WTC11 (cell line): ENCODE measurements at regions not wholly inside any gene's neighbourhood (a gene's known extent, or its start where the extent isn't known, plus 50 kb on each side); places are given as distances from the start of the nearest gene placed in this dataset.

Experiments used
- ATAC-seq: fragments of 200-7000 bp; cut with Tn5 transposase; 2 replicates; pipeline ENCODE4 v1.10.0; 2021; ENCODE audit warnings: mild to moderate bottlenecking, moderate library complexity
- CTCF ChIA-PET: fragments of 300-600 bp; sonication (Branson Sonifier 250); formaldehyde crosslinking; loops from one replicate; lab custom pipeline; 2021; ENCODE audit warnings: antibody characterized with exemption; lab: Charles Lee
- POLR2A ChIA-PET: fragments of 350-600 bp; sonication (Branson Sonifier 250); formaldehyde crosslinking; loops from one replicate; lab custom pipeline; 2021; ENCODE audit warnings: antibody characterized with exemption; lab: Charles Lee
- DNase-seq: peaks from one replicate; pipeline ENCODE4 v3.0.0; 2021; ENCODE audit warnings: low spot score
- H3K27ac Mint-ChIP-seq: 2 replicates; pipeline ENCODE4 v1.8.0; 2021; ENCODE audit warnings: mixed read lengths
- H3K27me3 Mint-ChIP-seq: 2 replicates; pipeline ENCODE4 v1.8.0; 2021; ENCODE audit warnings: low read depth, mild to moderate bottlenecking, moderate library complexity, mixed read lengths
- H3K36me3 Mint-ChIP-seq: 2 replicates; pipeline ENCODE4 v1.8.0; 2021; ENCODE audit warnings: mixed read lengths
- H3K4me1 Mint-ChIP-seq: 2 replicates; pipeline ENCODE4 v1.8.0; 2022; ENCODE audit warnings: mixed read lengths
- H3K4me3 Mint-ChIP-seq: 2 replicates; pipeline ENCODE4 v1.8.0; 2021; ENCODE audit warnings: mild to moderate bottlenecking, moderate library complexity, mixed read lengths
- H3K9me3 Mint-ChIP-seq: 2 replicates; pipeline ENCODE4 v1.8.0; 2021; ENCODE audit warnings: mixed read lengths
- ATF2 ChIP-seq: sonication (generic); formaldehyde crosslinking; IDR thresholded peaks from 2 replicates; pipeline ENCODE4 v1.8.1; 2022; ENCODE audit warnings: low read depth, missing genetic modification reagents, borderline replicate concordance
- E2F5 ChIP-seq: sonication (generic); formaldehyde crosslinking; IDR thresholded peaks from 2 replicates; pipeline ENCODE4 v1.8.1; 2022; ENCODE audit warnings: mild to moderate bottlenecking, moderate library complexity, missing genetic modification reagents
- GRHL2 ChIP-seq: fragments of 250-450 bp; sonication (Bioruptor Pico); IDR thresholded peaks from 2 replicates; pipeline ENCODE4 v1.8.0; 2022; ENCODE audit warnings: mild to moderate bottlenecking, moderate library complexity; ENCODE audit not compliant: insufficient replicate concordance, severe bottlenecking
- GTF2I ChIP-seq: fragments of 250-450 bp; sonication (Bioruptor Pico); conservative IDR thresholded peaks from 2 replicates; pipeline ENCODE4 v1.4.0; 2021; ENCODE audit warnings: mild to moderate bottlenecking
- JAZF1 ChIP-seq: fragments of 250-450 bp; sonication (Bioruptor Pico); IDR thresholded peaks from 2 replicates; pipeline ENCODE4 v1.9.0; 2021; ENCODE audit warnings: moderate library complexity, mild to moderate bottlenecking, inconsistent platforms
- MXD4 ChIP-seq: fragments of 250-450 bp; sonication (Bioruptor Pico); IDR thresholded peaks from 2 replicates; pipeline ENCODE4 v1.8.0; 2021; ENCODE audit warnings: mild to moderate bottlenecking, moderate library complexity, borderline replicate concordance
- NR2C2 ChIP-seq: sonication (generic); formaldehyde crosslinking; IDR thresholded peaks from 2 replicates; pipeline ENCODE4 v1.8.0; 2022; ENCODE audit warnings: mild to moderate bottlenecking, missing genetic modification reagents
- PREB ChIP-seq: sonication (generic); formaldehyde crosslinking; IDR thresholded peaks from 2 replicates; pipeline ENCODE4 v1.8.1; 2022; ENCODE audit warnings: mild to moderate bottlenecking, missing genetic modification reagents, moderate library complexity, borderline replicate concordance
- PRRX2 ChIP-seq: fragments of 250-450 bp; sonication (Bioruptor Pico); IDR thresholded peaks from 2 replicates; pipeline ENCODE4 v1.8.0; 2021; ENCODE audit warnings: mild to moderate bottlenecking
- STAT6 ChIP-seq: sonication (generic); formaldehyde crosslinking; conservative IDR thresholded peaks from 2 replicates; pipeline ENCODE4 v1.8.1; 2023; ENCODE audit warnings: mild to moderate bottlenecking, low read depth, missing genetic modification reagents, moderate library complexity
- TEAD1 ChIP-seq: sonication (generic); formaldehyde crosslinking; IDR thresholded peaks from 2 replicates; pipeline ENCODE4 v1.8.0; 2022; ENCODE audit warnings: mild to moderate bottlenecking, missing genetic modification reagents
- TP53 ChIP-seq: sonication (generic); formaldehyde crosslinking; IDR thresholded peaks from 2 replicates; pipeline ENCODE4 v1.8.1; 2023; ENCODE audit warnings: mild to moderate bottlenecking, missing genetic modification reagents
- USF2 ChIP-seq: sonication (generic); formaldehyde crosslinking; IDR thresholded peaks from 2 replicates; pipeline ENCODE4 v1.8.1; 2023; ENCODE audit warnings: mild to moderate bottlenecking, missing genetic modification reagents, moderate library complexity
- ZBTB43 ChIP-seq: sonication (generic); formaldehyde crosslinking; IDR thresholded peaks from 2 replicates; pipeline ENCODE4 v1.8.1; 2023; ENCODE audit warnings: mild to moderate bottlenecking, missing genetic modification reagents
- ZNF232 ChIP-seq: sonication (generic); formaldehyde crosslinking; IDR thresholded peaks from 2 replicates; pipeline ENCODE4 v1.8.0; 2022; ENCODE audit warnings: mild to moderate bottlenecking, missing genetic modification reagents
- ZNF416 ChIP-seq: fragments of 250-450 bp; sonication (Bioruptor Pico); IDR thresholded peaks from 2 replicates; pipeline ENCODE4 v1.9.0; 2021; ENCODE audit warnings: mild to moderate bottlenecking, inconsistent platforms
- ZNF671 ChIP-seq: fragments of 250-450 bp; sonication (Bioruptor Pico); IDR thresholded peaks from 2 replicates; pipeline ENCODE4 v1.8.0; 2021; ENCODE audit warnings: mild to moderate bottlenecking
- TF ChIP-seq, protein P1 (sequence below): sonication (generic); formaldehyde crosslinking; IDR thresholded peaks from 2 replicates; pipeline ENCODE4 v1.8.0; 2022; ENCODE audit warnings: mild to moderate bottlenecking, missing genetic modification reagents
- TF ChIP-seq, protein P2 (sequence below): sonication (generic); formaldehyde crosslinking; IDR thresholded peaks from 2 replicates; pipeline ENCODE4 v1.8.1; 2023; ENCODE audit warnings: mild to moderate bottlenecking, missing genetic modification reagents, borderline replicate concordance
- TF ChIP-seq, protein P3 (sequence below): sonication (generic); formaldehyde crosslinking; IDR thresholded peaks from 2 replicates; pipeline ENCODE4 v1.8.0; 2022; ENCODE audit warnings: mild to moderate bottlenecking, missing genetic modification reagents

DNA sequence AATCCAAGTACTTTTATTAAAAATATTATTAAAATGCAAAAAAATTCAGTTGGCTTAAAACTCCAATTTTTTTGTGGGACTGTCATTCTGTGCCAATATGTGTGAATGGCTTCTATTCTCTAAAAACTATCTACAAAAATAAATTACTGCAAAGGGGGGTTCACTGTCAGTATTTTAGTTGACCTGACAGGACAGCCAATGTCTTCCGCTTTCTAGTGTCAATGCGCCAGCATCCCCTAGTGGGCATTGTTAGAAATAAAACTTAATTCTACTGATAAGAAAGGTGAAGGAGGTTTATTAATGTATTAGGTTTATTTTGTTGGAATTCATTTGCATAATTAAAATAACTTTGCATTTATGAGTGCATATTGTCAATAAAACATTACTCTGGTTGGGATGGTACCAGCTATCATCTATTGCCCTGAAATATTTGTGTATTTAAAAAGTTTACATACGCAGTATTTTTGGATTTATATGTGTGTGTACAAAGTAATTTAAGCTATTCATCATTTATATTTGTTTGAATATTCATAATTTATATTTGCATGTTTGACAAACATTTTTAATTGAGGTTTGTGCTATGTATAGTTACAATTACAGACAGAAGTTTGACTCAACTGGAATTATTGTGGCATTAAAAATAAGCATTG lies 527.2 kb downstream of the FLRT2 start:
- H3K27ac Mint-ChIP-seq, result no peak overlapping the region
- H3K4me1 Mint-ChIP-seq, result no peaks in the 10 kb centered on the region
- POLR2A ChIA-PET, result no interaction called here
- TF ChIP-seq E2F5 (CRISPR knock-in tag), result no peak
- H3K27me3 Mint-ChIP-seq, result no peaks in the 10 kb centered on the region
- CTCF ChIA-PET, result no interaction called here
- no peaks in the 10 kb centered on the region for H3K9me3 Mint-ChIP-seq
- ATAC-seq (0 out of 2 replicates have a peak, but pooled peaks have one; percentile 26), DNase-seq (peak; percentile 30)
- H3K36me3 Mint-ChIP-seq, result no peaks in the 10 kb centered on the region
- H3K4me3 Mint-ChIP-seq, result no peak overlapping the region

DNA sequence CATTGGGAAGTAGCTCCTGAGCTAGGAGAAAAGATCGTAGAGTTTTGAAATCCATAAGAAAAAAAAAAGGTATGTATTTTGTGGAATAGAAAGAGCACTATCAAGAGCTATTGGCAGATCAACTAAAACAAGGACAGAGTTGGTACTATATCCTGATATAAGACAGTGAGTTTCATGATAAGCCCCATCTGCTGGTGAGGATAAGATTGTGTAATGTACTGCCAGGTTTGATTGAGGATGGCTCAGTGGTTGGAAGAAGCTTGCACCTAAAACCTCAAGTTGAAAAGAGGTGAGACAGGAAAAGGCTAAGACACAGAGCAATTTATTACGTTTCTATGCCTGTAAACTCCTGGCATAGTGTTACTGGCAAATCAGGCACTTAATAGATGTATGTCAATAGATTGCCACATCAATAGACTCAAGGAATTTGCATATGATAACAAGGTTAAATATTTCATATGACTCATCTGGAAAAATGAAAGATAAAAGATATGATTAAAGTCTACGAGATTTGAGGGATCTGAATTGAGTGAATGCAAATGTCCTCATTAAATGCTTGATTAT lies 525.6 kb downstream of the FLRT2 start:
- POLR2A ChIA-PET, result no interaction called here
- CTCF ChIA-PET, result interaction anchor here (1.2 to 1.7 kb wide), 5 partner anchors 17 to 523 kb away, joined by 3 to 8 read pairs (median 3); no protein-coding TSS in a partner anchor
- H3K27me3 Mint-ChIP-seq, result no peaks in the 10 kb centered on the region
- peaks cover 4% of the 10 kb centered on the region for H3K4me1 Mint-ChIP-seq
- no peak overlapping the region for H3K4me3 Mint-ChIP-seq
- H3K36me3 Mint-ChIP-seq, result no peaks in the 10 kb centered on the region
- no peaks in the 10 kb centered on the region for H3K9me3 Mint-ChIP-seq
- no peak overlapping the region for H3K27ac Mint-ChIP-seq
- ATAC-seq (peak; percentile 69), DNase-seq (no peak)
- TF ChIP-seq, protein P1, sequence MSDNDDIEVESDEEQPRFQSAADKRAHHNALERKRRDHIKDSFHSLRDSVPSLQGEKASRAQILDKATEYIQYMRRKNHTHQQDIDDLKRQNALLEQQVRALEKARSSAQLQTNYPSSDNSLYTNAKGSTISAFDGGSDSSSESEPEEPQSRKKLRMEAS (CRISPR knock-in tag), result no peak
- no peak for TF ChIP-seq ZNF416
- TF ChIP-seq, protein P2, sequence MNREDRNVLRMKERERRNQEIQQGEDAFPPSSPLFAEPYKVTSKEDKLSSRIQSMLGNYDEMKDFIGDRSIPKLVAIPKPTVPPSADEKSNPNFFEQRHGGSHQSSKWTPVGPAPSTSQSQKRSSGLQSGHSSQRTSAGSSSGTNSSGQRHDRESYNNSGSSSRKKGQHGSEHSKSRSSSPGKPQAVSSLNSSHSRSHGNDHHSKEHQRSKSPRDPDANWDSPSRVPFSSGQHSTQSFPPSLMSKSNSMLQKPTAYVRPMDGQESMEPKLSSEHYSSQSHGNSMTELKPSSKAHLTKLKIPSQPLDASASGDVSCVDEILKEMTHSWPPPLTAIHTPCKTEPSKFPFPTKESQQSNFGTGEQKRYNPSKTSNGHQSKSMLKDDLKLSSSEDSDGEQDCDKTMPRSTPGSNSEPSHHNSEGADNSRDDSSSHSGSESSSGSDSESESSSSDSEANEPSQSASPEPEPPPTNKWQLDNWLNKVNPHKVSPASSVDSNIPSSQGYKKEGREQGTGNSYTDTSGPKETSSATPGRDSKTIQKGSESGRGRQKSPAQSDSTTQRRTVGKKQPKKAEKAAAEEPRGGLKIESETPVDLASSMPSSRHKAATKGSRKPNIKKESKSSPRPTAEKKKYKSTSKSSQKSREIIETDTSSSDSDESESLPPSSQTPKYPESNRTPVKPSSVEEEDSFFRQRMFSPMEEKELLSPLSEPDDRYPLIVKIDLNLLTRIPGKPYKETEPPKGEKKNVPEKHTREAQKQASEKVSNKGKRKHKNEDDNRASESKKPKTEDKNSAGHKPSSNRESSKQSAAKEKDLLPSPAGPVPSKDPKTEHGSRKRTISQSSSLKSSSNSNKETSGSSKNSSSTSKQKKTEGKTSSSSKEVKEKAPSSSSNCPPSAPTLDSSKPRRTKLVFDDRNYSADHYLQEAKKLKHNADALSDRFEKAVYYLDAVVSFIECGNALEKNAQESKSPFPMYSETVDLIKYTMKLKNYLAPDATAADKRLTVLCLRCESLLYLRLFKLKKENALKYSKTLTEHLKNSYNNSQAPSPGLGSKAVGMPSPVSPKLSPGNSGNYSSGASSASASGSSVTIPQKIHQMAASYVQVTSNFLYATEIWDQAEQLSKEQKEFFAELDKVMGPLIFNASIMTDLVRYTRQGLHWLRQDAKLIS (CRISPR knock-in tag), result no peak
- TF ChIP-seq STAT6 (CRISPR knock-in tag), result no peak
- no peak for TF ChIP-seq NR2C2 (CRISPR knock-in tag)
- no peak for TF ChIP-seq GTF2I
- TF ChIP-seq ZBTB43, result no peak
- TF ChIP-seq GRHL2 (CRISPR knock-in tag), result no peak
- TF ChIP-seq TEAD1 (CRISPR knock-in tag), result no peak
- TF ChIP-seq PREB (CRISPR knock-in tag), result no peak
- TF ChIP-seq PRRX2 (CRISPR knock-in tag), result no peak
- TF ChIP-seq ZNF232 (CRISPR knock-in tag), result no peak
- TF ChIP-seq USF2 (CRISPR knock-in tag), result no peak
- TF ChIP-seq ZNF671, result no peak
- no peak for TF ChIP-seq ATF2 (CRISPR knock-in tag)
- TF ChIP-seq TP53, result no peak
- TF ChIP-seq, protein P3, sequence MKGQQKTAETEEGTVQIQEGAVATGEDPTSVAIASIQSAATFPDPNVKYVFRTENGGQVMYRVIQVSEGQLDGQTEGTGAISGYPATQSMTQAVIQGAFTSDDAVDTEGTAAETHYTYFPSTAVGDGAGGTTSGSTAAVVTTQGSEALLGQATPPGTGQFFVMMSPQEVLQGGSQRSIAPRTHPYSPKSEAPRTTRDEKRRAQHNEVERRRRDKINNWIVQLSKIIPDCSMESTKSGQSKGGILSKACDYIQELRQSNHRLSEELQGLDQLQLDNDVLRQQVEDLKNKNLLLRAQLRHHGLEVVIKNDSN (CRISPR knock-in tag), result no peak
- no peak for TF ChIP-seq MXD4 (CRISPR knock-in tag)
- no peak for TF ChIP-seq JAZF1
